BJ (cell line): ENCODE measurements at regions not wholly inside any gene's neighbourhood (a gene's known extent, or its start where the extent isn't known, plus 50 kb on each side); places are given as distances from the start of the nearest gene placed in this dataset.

ENCODE experiments used
- CTCF ChIA-PET: fragments of 350-600 bp; formaldehyde crosslinking; extraction: SDS; loops from one replicate; lab custom pipeline; 2021; ENCODE audit warnings: antibody characterized with exemption, inconsistent platforms; lab: Yijun Ruan, JAX
- POLR2A ChIA-PET: fragments of 300-600 bp; sonication (Branson Sonifier 250); formaldehyde crosslinking; extraction: SDS; loops from one replicate; lab custom pipeline; 2021; ENCODE audit warnings: antibody characterized with exemption; lab: Charles Lee
- DNase-seq: peaks from one replicate; pipeline ENCODE4 v3.0.0-alpha.2; 2011; ENCODE audit warnings: low read depth
- H3K27me3 ChIP-seq: 2 replicates; pipeline ENCODE4 v1.6.0; 2011; ENCODE audit warnings: low read length; ENCODE audit not compliant: control insufficient read depth, insufficient read depth
- H3K36me3 ChIP-seq: 2 replicates; pipeline ENCODE4 v1.5.1; 2011; ENCODE audit warnings: low read length; ENCODE audit not compliant: control insufficient read depth, insufficient read depth
- H3K4me3 ChIP-seq: 2 replicates; pipeline ENCODE4 v1.5.1; 2011; ENCODE audit warnings: low read depth, mild to moderate bottlenecking, control low read depth, low read length
- TF ChIP-seq, protein P1 (sequence below): IDR thresholded peaks from 2 replicates; pipeline ENCODE4 v1.5.1; 2011; ENCODE audit warnings: low read depth, mild to moderate bottlenecking, control low read depth, inconsistent platforms, low read length, moderate library complexity; ENCODE audit not compliant: insufficient read depth

DNA sequence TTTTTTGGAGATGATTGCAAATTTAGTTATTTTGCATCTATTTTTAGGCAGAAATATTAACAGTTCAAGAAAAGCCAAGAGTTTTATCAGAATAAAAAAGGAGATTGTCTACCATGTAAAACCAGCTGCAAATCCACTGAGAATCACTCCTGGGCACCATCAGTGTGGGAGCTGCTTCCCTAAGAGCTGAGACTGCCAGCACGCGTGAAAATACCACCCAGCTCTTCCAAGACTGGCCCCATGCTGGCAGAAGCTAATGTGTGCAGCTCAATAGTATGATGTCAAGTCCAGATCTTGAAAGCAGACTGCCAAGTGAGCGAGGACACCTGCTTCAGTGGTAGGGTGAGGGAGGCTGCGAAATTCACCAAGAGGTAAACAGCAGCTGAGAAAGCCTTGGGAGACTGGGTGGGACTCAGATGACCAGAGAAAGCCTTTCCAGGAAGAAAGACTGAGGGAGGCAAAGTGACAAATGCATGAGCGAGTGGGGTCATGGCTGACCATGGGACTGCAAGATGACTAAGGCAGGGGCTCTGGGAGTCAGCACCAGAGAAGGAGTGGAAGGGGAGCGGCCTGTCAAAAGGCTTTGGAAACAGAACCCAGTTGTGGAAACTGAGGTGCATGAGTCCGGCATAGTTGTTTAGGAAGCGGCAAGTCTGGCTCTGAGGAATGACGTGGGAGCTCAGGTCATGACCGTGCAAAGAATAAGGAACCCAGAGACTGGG, 200.9 kb downstream of the GADD45G start:
- H3K4me3 ChIP-seq, result no peak overlapping the region
- ChIA-PET CTCF (interaction anchor here (2.0 kb wide), 1 partner anchor 202 kb away, joined by 5 read pairs; no protein-coding TSS in a partner anchor), POLR2A (no interaction called here)
- no peaks in the 10 kb centered on the region for H3K36me3 ChIP-seq
- no peak for DNase-seq
- no peaks in the 10 kb centered on the region for H3K27me3 ChIP-seq
- TF ChIP-seq, protein P1, sequence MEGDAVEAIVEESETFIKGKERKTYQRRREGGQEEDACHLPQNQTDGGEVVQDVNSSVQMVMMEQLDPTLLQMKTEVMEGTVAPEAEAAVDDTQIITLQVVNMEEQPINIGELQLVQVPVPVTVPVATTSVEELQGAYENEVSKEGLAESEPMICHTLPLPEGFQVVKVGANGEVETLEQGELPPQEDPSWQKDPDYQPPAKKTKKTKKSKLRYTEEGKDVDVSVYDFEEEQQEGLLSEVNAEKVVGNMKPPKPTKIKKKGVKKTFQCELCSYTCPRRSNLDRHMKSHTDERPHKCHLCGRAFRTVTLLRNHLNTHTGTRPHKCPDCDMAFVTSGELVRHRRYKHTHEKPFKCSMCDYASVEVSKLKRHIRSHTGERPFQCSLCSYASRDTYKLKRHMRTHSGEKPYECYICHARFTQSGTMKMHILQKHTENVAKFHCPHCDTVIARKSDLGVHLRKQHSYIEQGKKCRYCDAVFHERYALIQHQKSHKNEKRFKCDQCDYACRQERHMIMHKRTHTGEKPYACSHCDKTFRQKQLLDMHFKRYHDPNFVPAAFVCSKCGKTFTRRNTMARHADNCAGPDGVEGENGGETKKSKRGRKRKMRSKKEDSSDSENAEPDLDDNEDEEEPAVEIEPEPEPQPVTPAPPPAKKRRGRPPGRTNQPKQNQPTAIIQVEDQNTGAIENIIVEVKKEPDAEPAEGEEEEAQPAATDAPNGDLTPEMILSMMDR, result no peak

DNA sequence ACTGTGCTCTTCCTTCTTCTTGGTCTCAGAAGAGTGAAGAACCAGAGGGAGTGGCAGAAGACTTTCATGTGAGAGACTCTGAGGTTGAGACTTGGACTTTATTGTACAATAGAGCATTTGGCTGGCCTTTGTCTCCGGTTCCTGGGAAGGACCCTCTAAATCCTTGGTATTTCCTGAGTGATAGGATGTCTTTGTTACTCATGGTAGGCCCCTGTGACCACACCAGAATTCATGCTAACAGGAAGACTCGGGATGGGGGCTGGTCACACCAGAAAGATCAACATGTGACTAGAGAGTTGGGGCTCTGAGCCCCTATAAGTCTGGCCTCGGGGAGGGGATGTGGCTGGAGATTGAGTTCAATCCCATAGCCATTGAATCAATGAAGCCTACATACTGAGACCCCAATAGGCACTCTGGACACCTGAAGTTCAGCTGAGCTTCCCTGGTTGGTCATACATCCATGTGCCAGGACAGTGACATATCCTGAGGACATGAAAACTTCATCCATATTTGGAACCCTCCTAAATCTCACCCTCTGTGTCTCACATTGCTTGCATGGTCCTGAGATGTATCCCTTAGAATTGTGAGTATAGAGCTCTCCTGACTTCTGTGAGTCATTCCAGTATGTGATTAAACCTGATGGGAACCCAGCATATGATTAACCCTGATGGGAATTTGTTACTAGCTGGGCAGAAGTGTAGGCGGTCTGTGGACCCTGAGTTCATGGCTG, 201.7 kb downstream of the GADD45G start:
- no peak for DNase-seq
- TF ChIP-seq, protein P1, result no peak
- Histone ChIP-seq H3K4me3 (no peak overlapping the region), H3K36me3 (no peaks in the 10 kb centered on the region), H3K27me3 (no peaks in the 10 kb centered on the region)
- ChIA-PET POLR2A (no interaction called here), CTCF (no interaction called here)

DNA sequence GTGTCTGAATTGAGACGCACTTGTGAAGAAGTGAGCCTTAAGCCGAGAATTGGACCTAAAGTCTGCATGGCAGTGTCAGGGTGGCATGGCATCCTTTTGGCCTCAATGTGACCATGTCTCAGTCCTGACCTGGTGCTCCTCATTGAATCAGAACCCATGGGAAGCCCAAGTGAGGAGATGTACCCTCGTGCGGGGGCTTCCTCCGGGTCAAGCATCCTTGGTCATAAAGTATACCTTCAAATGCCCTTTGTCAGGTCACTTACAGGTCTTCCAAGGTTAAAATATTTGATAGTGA, 202.2 kb downstream of the GADD45G start:
- TF ChIP-seq, protein P1, result no peak
- CTCF ChIA-PET, result no interaction called here

DNA sequence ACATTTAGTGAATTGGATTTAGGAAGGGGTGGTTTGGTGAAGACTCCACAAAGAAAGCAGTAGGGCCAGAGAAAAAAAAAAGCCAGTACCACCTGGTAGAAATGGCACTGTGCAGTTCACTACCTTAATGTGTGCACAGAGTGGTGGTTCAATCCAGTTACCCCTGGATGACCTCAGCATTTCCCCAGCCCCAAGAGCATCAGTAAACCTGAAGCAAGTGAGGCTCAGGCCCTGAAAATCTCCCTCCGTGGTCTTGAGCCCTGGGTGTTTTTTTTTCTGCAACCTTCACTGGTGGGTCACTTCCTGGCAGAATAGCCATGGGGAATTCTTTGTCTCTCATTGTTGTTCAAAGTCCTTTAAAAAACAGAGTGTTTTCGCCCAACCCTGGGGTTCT, 202.9 kb downstream of the GADD45G start:
- POLR2A ChIA-PET, result no interaction called here
- H3K27me3 ChIP-seq, result no peaks in the 10 kb centered on the region
- H3K4me3 ChIP-seq, result no peak overlapping the region
- no peaks in the 10 kb centered on the region for H3K36me3 ChIP-seq
- TF ChIP-seq, protein P1, result no peak
- DNase-seq, result no peak
- CTCF ChIA-PET, result no interaction called here

More for the DNA sequence above, 202.2 kb downstream of the GADD45G start:
- POLR2A ChIA-PET, result no interaction called here
- no peak overlapping the region for H3K4me3 ChIP-seq
- no peaks in the 10 kb centered on the region for H3K27me3 ChIP-seq
- no peak for DNase-seq
- no peaks in the 10 kb centered on the region for H3K36me3 ChIP-seq

DNA sequence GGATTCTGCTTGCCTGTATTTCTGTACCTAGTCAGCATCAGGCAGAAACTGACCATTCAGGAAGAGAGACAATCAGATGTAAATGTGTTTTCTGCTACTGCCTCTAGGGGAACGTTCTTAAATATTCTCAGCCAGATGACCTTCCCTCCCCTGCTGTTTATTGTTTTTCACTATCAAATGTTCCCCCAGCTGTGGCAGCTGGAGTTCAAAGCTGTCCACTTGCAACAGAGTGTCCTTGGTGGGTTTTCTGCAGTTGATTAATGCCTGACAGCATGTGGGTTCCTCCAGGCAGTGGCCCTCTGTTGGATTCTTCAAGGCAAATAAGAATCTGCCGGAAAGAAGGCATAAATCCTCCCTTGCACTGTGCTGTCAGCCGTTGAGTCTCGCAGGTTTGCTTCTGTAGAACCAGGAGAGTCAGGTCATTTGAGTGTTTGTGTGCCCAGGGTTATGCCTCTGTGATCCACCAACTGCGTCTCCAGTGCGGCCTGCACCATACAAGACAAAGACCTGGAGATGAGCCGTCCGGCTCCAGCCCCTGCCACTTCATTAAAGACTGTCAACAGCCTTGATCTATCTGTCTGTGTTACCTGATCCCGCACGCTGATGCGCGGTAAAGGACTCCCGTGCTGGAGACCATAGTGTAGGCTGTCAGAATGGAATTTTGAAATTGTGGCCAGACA, 203.4 kb downstream of the GADD45G start:
- no peak overlapping the region for H3K4me3 ChIP-seq
- no peaks in the 10 kb centered on the region for H3K36me3 ChIP-seq
- no peak for DNase-seq
- POLR2A ChIA-PET, result no interaction called here
- TF ChIP-seq, protein P1, result no peak
- CTCF ChIA-PET, result no interaction called here
- H3K27me3 ChIP-seq, result no peaks in the 10 kb centered on the region
